Keratinocyte (primary cell): ENCODE measurements at regions not wholly inside any gene's neighbourhood (a gene's known extent, or its start where the extent isn't known, plus 50 kb on each side); places are given as distances from the start of the nearest gene placed in this dataset.

Experiments
- EZH2 ChIP-seq: IDR thresholded peaks from one replicate; pipeline ENCODE4 v1.6.1; 2012; ENCODE audit warnings: inconsistent platforms, mild to moderate bottlenecking, low read length, moderate library complexity
- TF ChIP-seq, protein P1 (sequence below), 3 experiments: IDR thresholded peaks in 1 of 3; conservative IDR thresholded peaks in 1 of 3; optimal IDR thresholded peaks in 1 of 3; 2 replicates in 2 of 3; 3 replicates in 1 of 3; pipeline versions ENCODE3 to v1.5.1; 2011; ENCODE audit warnings: low read length in 3 of 3, mild to moderate bottlenecking in 3 of 3, moderate library complexity in 2 of 3, control low read depth in 1 of 3, inconsistent platforms in 1 of 3; ENCODE audit not compliant: insufficient read depth in 2 of 3; ENCODE audit errors: extremely low read depth in 1 of 3

DNA sequence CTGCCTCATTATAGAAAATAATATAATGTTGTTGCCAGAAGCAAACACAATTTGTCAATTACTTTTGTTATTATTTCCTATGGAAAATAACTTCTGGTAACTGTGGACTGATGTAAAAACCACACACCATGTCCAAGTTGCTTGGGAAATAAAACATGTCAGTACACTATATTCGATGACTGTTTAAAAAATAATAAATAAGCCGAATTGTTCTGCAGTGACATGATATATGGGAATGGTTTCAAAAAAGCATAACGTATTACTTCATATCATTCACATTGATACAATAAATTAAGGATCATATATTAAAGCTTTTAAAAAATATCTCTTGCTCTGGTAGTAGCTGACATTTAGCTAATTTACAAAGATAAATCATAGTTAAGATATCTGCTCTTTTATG, 2062.1 kb downstream of the PCDH9 start:
- TF ChIP-seq, protein P1, sequence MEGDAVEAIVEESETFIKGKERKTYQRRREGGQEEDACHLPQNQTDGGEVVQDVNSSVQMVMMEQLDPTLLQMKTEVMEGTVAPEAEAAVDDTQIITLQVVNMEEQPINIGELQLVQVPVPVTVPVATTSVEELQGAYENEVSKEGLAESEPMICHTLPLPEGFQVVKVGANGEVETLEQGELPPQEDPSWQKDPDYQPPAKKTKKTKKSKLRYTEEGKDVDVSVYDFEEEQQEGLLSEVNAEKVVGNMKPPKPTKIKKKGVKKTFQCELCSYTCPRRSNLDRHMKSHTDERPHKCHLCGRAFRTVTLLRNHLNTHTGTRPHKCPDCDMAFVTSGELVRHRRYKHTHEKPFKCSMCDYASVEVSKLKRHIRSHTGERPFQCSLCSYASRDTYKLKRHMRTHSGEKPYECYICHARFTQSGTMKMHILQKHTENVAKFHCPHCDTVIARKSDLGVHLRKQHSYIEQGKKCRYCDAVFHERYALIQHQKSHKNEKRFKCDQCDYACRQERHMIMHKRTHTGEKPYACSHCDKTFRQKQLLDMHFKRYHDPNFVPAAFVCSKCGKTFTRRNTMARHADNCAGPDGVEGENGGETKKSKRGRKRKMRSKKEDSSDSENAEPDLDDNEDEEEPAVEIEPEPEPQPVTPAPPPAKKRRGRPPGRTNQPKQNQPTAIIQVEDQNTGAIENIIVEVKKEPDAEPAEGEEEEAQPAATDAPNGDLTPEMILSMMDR (optimal IDR thresholded peaks at IDR 0.05 in 1 of 3, IDR thresholded peaks at IDR 0.05 in 1 of 3, conservative IDR thresholded peaks at IDR 0.05 in 1 of 3; ENCODE audit: extremely low read depth in 1 of 3, insufficient read depth in 2 of 3, low read length in 3 of 3), result no peak
- no peak for TF ChIP-seq EZH2
